ENCODE measurements at regions not wholly inside any gene's neighbourhood (a gene's known extent, or its start where the extent isn't known, plus 50 kb on each side); places are given as distances from the start of the nearest gene placed in this dataset.

DNA sequence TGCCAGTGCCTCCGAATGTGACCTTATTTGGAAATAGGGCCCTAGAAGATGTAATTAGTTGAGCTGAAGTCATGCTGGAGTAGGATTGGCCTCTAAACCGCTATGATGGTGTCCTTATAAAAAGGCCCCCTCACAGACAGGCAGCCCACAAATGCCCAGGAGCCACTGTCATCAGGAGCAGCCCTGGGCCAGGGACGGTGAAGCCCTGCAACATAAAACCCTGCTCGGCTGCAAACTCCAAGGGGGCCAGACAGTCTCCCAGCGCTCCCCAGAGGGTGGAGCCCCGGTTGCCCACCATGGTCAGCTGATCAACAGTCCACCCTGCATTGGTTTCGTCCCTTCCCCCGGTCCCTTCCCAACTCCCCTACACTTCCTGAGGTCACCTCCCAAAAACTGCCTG lies 351.7 kb downstream of the FOXL1 start:
- peaks cover 16% of the 10 kb centered on the region for H3K27me3 Mint-ChIP-seq
- no peak for DNase-seq (ENCODE audit: low spot score, unreplicated experiment)
- no peaks in the 10 kb centered on the region for H3K9me3 Mint-ChIP-seq (ENCODE audit: low read depth)
- no peak overlapping the region for H3K27ac Mint-ChIP-seq
- H3K36me3 Mint-ChIP-seq (ENCODE audit: insufficient read depth) = no peaks in the 10 kb centered on the region
- TF ChIP-seq, protein P1, sequence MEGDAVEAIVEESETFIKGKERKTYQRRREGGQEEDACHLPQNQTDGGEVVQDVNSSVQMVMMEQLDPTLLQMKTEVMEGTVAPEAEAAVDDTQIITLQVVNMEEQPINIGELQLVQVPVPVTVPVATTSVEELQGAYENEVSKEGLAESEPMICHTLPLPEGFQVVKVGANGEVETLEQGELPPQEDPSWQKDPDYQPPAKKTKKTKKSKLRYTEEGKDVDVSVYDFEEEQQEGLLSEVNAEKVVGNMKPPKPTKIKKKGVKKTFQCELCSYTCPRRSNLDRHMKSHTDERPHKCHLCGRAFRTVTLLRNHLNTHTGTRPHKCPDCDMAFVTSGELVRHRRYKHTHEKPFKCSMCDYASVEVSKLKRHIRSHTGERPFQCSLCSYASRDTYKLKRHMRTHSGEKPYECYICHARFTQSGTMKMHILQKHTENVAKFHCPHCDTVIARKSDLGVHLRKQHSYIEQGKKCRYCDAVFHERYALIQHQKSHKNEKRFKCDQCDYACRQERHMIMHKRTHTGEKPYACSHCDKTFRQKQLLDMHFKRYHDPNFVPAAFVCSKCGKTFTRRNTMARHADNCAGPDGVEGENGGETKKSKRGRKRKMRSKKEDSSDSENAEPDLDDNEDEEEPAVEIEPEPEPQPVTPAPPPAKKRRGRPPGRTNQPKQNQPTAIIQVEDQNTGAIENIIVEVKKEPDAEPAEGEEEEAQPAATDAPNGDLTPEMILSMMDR (IDR thresholded peaks at IDR 0.05; ENCODE audit: unreplicated experiment) = no peak
- H3K4me3 Mint-ChIP-seq (ENCODE audit: low read depth) = no peak overlapping the region
- H3K4me1 Mint-ChIP-seq (ENCODE audit: low read depth) = peaks cover 5% of the 10 kb centered on the region

DNA sequence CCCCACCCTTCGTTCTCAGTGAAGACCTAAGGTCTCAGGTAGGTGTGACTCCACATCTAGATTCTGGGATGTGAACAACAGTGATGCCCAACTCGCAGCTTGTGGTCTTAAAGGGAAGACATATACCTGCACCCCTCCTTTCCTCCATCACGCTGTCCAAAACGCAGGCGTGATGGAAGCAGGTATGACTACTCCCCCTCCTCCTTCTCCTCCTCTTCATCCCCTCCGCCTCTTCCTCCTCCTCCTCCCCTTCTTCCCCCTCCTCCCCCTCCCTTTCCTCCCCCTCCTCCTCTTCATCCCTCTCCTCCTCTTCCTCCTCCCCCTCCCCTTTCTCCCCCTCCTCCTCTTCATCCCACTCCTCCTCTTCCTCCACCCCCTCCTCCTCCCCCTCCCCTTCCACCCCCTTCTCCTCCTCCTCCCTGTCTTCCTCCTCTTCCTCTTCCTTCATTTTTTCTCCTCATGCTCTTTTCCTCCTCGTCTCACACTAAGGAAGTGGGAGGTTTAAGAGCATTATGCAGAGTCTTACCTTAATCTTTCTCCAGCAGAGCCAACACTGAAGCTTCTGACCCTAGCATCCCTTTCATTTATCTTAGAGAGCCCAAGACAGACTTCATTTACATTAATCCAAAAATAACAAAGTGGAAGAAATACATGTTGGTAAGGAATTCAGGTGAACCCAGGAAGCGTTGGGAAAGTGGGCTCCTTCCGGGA lies 352.5 kb downstream of the FOXL1 start:
- H3K27ac Mint-ChIP-seq = no peak overlapping the region
- no peaks in the 10 kb centered on the region for H3K9me3 Mint-ChIP-seq (ENCODE audit: low read depth)
- TF ChIP-seq, protein P1 (IDR thresholded peaks at IDR 0.05; ENCODE audit: unreplicated experiment) = no peak
- DNase-seq (ENCODE audit: low spot score, unreplicated experiment) = no peak
- H3K27me3 Mint-ChIP-seq = peaks cover 17% of the 10 kb centered on the region
- H3K4me1 Mint-ChIP-seq (ENCODE audit: low read depth) = peaks cover 7% of the 10 kb centered on the region
- H3K36me3 Mint-ChIP-seq (ENCODE audit: insufficient read depth) = no peaks in the 10 kb centered on the region
- no peak overlapping the region for H3K4me3 Mint-ChIP-seq (ENCODE audit: low read depth)

DNA sequence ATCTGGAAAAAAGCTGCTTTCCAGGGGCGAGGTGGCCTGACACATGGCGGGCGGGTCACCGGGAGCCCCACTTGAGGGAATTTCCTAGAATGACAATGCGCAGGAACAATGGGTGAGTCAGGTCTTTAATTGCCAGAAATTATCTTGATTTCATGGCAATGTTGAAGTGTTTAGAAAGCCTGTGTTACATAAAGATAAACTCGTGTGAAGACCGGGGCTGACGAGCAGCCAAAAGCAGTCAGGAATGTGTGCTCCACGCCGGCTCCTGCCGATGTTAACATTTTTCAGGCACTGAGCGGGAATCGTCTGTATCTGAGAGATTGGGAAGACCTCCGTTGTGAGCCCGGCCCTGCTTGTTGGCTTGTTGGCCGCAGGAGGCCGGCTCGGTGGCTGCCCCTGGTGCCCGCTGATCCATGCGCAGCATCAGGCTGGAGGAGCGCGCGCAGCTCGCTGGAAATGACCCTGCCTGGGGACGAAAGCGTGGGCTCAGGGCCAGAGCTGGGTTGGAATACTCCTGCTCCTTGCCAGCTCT lies 353.1 kb downstream of the FOXL1 start:
- no peak for DNase-seq (ENCODE audit: low spot score, unreplicated experiment)
- Mint-ChIP-seq H3K36me3 (ENCODE audit: insufficient read depth) (no peaks in the 10 kb centered on the region), H3K27me3 (peaks cover 19% of the 10 kb centered on the region), H3K27ac (no peak overlapping the region), H3K4me1 (ENCODE audit: low read depth) (peaks cover 7% of the 10 kb centered on the region), H3K9me3 (ENCODE audit: low read depth) (no peaks in the 10 kb centered on the region), H3K4me3 (ENCODE audit: low read depth) (no peak overlapping the region)
- TF ChIP-seq, protein P1 (IDR thresholded peaks at IDR 0.05; ENCODE audit: unreplicated experiment) = no peak

DNA sequence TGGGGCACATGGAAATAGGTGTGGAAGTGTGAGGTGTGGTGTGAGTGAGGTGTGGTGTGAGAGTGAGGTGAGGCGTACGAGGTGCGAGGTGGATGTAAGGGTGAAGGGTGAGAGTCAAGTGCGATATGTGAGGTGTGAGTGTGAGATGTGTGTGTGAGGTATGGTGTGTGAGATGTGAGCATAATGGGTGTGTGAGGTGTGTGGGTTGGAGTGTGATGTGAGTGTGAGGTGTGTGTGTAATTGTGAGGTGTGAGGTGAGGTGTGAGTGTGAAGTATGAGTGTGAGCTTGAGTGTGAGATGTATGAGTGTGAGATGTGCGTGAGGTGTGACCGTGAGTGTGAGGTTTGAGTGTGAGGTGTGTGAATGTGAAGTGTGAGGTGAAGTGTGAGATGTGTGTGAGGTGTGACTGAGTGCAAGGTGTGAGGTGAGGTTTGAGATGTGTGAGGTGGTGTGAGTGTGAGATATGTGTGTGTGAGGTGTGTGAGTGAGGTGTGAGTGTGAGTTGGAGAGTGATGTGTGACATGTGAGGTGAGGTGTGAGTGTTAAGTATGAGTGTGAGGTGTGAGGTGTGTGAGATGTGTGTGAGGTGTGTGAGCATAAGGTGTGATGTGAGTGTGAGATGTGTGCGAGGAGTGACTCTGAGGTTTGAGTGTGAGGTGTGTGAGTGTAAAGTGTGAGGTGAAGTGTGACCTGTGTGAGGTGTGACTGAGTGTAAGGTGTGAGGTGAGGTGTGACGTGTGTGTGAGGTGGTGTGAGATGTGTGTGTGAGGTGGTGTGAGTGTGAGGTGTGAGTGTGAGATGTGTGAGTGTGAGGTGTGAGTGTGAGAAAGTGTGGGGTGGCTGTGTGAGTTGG lies 354.0 kb downstream of the FOXL1 start:
- H3K4me3 Mint-ChIP-seq (ENCODE audit: low read depth) = no peak overlapping the region
- peaks cover 7% of the 10 kb centered on the region for H3K4me1 Mint-ChIP-seq (ENCODE audit: low read depth)
- TF ChIP-seq, protein P1 (IDR thresholded peaks at IDR 0.05; ENCODE audit: unreplicated experiment) = no peak
- H3K27ac Mint-ChIP-seq = no peak overlapping the region
- DNase-seq (ENCODE audit: low spot score, unreplicated experiment) = no peak
- H3K36me3 Mint-ChIP-seq (ENCODE audit: insufficient read depth) = no peaks in the 10 kb centered on the region
- H3K27me3 Mint-ChIP-seq = peaks cover 19% of the 10 kb centered on the region
- no peaks in the 10 kb centered on the region for H3K9me3 Mint-ChIP-seq (ENCODE audit: low read depth)

DNA sequence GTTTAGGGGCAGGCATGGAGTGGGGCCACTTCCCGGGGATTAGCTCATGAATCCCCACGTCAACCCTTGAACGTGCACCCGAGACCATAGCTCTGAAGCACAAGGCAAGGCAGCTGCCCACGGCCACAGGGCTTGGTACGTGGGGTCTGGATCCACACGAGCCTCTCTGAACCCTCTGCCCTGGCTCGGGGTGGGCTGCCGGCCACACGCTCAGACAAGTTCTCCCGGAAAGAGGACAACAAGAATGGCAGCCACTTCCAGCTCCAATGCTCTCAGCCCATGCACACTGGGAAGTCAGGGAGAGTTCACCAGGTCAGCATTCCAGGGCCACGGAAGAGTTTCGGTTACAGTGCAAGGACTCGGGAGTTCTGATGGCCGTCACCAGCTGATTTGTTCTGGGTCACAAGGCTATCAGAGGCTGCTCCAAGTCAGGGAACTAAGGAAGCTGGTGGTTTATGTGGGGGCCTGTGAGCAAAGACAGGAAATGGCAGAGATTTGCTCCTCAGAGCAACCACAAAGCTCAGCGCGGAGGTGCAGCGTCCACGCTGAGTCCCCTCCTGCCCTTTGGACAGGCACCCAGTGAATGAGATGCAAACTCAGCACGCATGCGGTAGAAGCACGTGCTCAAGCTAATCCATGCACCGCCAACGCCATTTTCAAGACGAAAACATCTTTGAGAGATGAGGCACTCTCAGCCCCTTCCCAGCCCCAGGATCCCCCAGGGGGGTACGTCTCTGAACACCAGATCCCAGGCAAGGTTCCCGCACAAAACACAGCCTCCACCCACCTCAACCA lies 356.4 kb downstream of the FOXL1 start:
- peak overlapping the region; percentile 42 for H3K27ac Mint-ChIP-seq
- H3K4me1 Mint-ChIP-seq (ENCODE audit: low read depth) = peaks cover 5% of the 10 kb centered on the region
- no peak overlapping the region for H3K4me3 Mint-ChIP-seq (ENCODE audit: low read depth)
- H3K36me3 Mint-ChIP-seq (ENCODE audit: insufficient read depth) = no peaks in the 10 kb centered on the region
- H3K9me3 Mint-ChIP-seq (ENCODE audit: low read depth) = peaks cover 7% of the 10 kb centered on the region
- TF ChIP-seq, protein P1 (IDR thresholded peaks at IDR 0.05; ENCODE audit: unreplicated experiment) = no peak
- no peak for DNase-seq (ENCODE audit: low spot score, unreplicated experiment)
- peaks cover 18% of the 10 kb centered on the region for H3K27me3 Mint-ChIP-seq
